ENCODE measurements at regions not wholly inside any gene's neighbourhood (a gene's known extent, or its start where the extent isn't known, plus 50 kb on each side); places are given as distances from the start of the nearest gene placed in this dataset.

GRCh38 chr22:34283844-34284243 lies 363.6 kb upstream of the LARGE1 start:
- TF ChIP-seq MAX (IDR thresholded peaks at IDR 0.05) (no peak), CTCF (IDR thresholded peaks at IDR 0.05; ENCODE audit: low read depth, low read length, missing input control) (no peak), REST (IDR thresholded peaks at IDR 0.05) (no peak)
